RWPE1 (cell line): ENCODE measurements at regions not wholly inside any gene's neighbourhood (a gene's known extent, or its start where the extent isn't known, plus 50 kb on each side); places are given as distances from the start of the nearest gene placed in this dataset.

Experiments used
- CTCF ChIA-PET: fragments of 350-600 bp; sonication (Branson Sonifier 250); formaldehyde crosslinking; extraction: SDS; loops from one replicate; lab custom pipeline; 2021; lab: Yijun Ruan, JAX
- POLR2A ChIA-PET: fragments of 400-600 bp; formaldehyde crosslinking; extraction: SDS; loops from one replicate; lab custom pipeline; 2020; ENCODE audit warnings: antibody characterized with exemption; ENCODE audit not compliant: low non-redundant PET; lab: Yijun Ruan, JAX
- DNase-seq: peaks from one replicate; pipeline ENCODE4 v3.0.0; 2012; ENCODE audit warnings: low spot score
- H3K27ac ChIP-seq: fragments of 450-650 bp; 2 replicates; pipeline ENCODE4 v1.5.1; 2017
- TF ChIP-seq, protein P1 (sequence below): fragments of 450-650 bp; conservative IDR thresholded peaks from 2 replicates; pipeline ENCODE4 v1.5.1; 2017; ENCODE audit warnings: low read depth, mild to moderate bottlenecking

DNA sequence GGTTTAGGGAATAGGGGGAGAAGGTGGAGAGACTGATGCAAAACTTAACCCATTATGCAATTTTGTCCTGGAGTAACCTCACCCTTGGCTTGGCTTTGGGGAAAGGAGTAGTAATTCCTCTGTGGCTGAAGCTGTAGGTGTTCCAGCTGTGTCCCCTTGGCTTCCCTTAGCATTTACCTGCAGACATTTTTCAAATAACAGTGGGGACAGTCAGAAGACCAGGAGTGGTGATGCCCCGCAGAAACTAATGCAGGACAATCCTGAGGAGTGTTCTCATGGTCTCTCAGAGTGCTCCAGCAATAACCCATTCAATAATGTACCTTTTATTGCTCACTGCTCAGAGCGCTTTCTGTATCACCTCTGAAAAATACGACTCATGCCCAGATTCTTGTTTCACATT lies 282.1 kb downstream of the ZEB1 start:
- ChIA-PET POLR2A (no interaction called here), CTCF (no interaction called here)
- DNase-seq, result no peak
- H3K27ac ChIP-seq, result no peak overlapping the region
- TF ChIP-seq, protein P1, sequence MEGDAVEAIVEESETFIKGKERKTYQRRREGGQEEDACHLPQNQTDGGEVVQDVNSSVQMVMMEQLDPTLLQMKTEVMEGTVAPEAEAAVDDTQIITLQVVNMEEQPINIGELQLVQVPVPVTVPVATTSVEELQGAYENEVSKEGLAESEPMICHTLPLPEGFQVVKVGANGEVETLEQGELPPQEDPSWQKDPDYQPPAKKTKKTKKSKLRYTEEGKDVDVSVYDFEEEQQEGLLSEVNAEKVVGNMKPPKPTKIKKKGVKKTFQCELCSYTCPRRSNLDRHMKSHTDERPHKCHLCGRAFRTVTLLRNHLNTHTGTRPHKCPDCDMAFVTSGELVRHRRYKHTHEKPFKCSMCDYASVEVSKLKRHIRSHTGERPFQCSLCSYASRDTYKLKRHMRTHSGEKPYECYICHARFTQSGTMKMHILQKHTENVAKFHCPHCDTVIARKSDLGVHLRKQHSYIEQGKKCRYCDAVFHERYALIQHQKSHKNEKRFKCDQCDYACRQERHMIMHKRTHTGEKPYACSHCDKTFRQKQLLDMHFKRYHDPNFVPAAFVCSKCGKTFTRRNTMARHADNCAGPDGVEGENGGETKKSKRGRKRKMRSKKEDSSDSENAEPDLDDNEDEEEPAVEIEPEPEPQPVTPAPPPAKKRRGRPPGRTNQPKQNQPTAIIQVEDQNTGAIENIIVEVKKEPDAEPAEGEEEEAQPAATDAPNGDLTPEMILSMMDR, result no peak

GRCh38 chr10:31599626-31600504 lies 280.8 kb downstream of the ZEB1 start:
- ChIA-PET CTCF (interaction anchor here (0.6 to 0.7 kb wide), 2 partner anchors 84 to 187 kb away, joined by 3 to 4 read pairs; no protein-coding TSS in a partner anchor), POLR2A (no interaction called here)
- DNase-seq, result no peak
- no peak overlapping the region for H3K27ac ChIP-seq
- TF ChIP-seq, protein P1, result no peak

DNA sequence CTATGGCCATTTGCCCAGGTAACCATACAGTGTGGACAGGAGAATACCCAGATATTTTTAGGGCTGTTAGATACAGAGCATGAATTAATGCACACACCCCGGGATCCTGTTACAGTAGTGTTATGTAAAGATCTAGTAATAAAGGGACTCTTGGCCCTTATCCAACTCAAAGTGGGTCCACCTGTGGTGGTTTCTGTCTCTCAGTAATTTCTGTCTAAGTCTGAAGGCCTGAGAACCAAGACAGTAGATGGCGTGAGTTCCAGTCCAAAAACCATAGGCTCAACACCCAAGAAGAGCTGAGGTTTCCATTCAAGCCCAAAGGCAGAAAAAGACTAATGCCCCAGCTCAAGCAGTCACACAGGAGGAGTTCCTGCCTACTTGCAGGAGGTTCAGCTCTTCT lies 277.7 kb downstream of the ZEB1 start:
- CTCF ChIA-PET, result no interaction called here
- TF ChIP-seq, protein P1, result no peak
- POLR2A ChIA-PET, result no interaction called here
- H3K27ac ChIP-seq, result no peak overlapping the region
- no peak for DNase-seq

GRCh38 chr10:31595992-31596391 lies 277.0 kb downstream of the ZEB1 start:
- DNase-seq, result no peak
- CTCF ChIA-PET, result no interaction called here
- H3K27ac ChIP-seq, result no peak overlapping the region
- TF ChIP-seq, protein P1, result no peak
- POLR2A ChIA-PET, result no interaction called here

DNA sequence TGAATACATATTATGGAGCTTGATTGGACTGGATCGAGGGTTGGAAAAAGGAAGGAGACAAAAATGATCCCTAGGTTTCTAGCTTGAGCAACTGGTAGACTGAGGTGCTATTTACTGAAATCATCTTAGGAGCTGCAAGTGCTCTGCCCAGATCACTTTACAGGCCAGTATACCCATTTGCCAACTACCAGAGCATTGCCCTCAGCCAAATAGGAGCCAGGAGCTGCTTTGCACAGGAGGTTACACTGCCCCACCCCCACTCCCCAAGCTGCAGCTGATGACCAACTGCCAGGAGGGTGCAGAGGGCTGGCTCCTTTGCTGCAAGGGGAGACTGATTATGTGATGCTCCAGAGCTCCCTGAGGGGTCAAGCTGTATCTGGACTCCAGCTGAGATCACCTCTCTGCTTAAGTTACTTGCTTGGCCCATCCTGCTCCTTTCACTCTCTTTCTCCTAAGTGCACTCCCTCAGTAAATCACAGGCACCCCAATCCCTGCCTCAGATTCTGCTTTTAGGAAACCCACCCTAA lies 275.4 kb downstream of the ZEB1 start:
- TF ChIP-seq, protein P1, result no peak
- no peak for DNase-seq
- ChIA-PET POLR2A (no interaction called here), CTCF (interaction anchor here (0.6 to 0.7 kb wide), 2 partner anchors 178 to 923 kb away, joined by 3 to 4 read pairs; no protein-coding TSS in a partner anchor)
- no peak overlapping the region for H3K27ac ChIP-seq

- DNase-seq, result no peak
- POLR2A ChIA-PET, result no interaction called here
- TF ChIP-seq, protein P1, result no peak
- CTCF ChIA-PET, result no interaction called here
- no peak overlapping the region for H3K27ac ChIP-seq
These were observed 274.1 kb downstream of the ZEB1 start for GRCh38 chr10:31593124-31593523.
